Suprapubic skin (tissue), 4 donors: ENCODE measurements at regions not wholly inside any gene's neighbourhood (a gene's known extent, or its start where the extent isn't known, plus 50 kb on each side); places are given as distances from the start of the nearest gene placed in this dataset.

ENCODE experiments used
- DNase-seq, 2 donors: peaks; one replicate each; pipeline ENCODE4 v3.0.0-alpha.2; 2019; ENCODE audit warnings: low spot score in 2 of 2
- H3K27ac ChIP-seq: fragments of 200-600 bp; sonication (generic); one replicate; pipeline ENCODE4 v1.5.1; 2019
- H3K27me3 ChIP-seq: fragments of 200-600 bp; sonication (generic); one replicate; pipeline ENCODE4 v1.5.1; 2019
- H3K36me3 ChIP-seq: fragments of 200-600 bp; sonication (generic); one replicate; pipeline ENCODE4 v1.5.1; 2019
- H3K4me1 ChIP-seq: fragments of 200-600 bp; sonication (generic); one replicate; pipeline ENCODE4 v1.5.1; 2019
- H3K4me3 ChIP-seq: fragments of 200-600 bp; sonication (generic); one replicate; pipeline ENCODE4 v1.5.1; 2019; ENCODE audit warnings: mild to moderate bottlenecking
- H3K9me3 ChIP-seq: fragments of 200-600 bp; sonication (generic); one replicate; pipeline ENCODE4 v1.5.1; 2019
- CTCF ChIP-seq, 2 donors: fragments of 200-600 bp in 1 of 2; fragments of 450-650 bp in 1 of 2; sonication (generic) in 1 of 2; IDR thresholded peaks; one replicate each; pipeline ENCODE4 v1.5.1; 2016 to 2019; ENCODE audit warnings: antibody characterized with exemption in 2 of 2, mild to moderate bottlenecking in 1 of 2, moderate library complexity in 1 of 2
- EP300 ChIP-seq: sonication (generic); formaldehyde crosslinking; IDR thresholded peaks from one replicate; pipeline ENCODE4 v1.6.1; 2017; ENCODE audit warnings: antibody characterized with exemption
- POLR2A ChIP-seq, 2 donors: fragments of 450-650 bp; IDR thresholded peaks; one replicate each; pipeline ENCODE4 v1.6.1; 2017; ENCODE audit warnings: antibody characterized with exemption in 2 of 2, mild to moderate bottlenecking in 2 of 2, moderate library complexity in 2 of 2
- POLR2AphosphoS5 ChIP-seq, 3 donors: sonication (generic); formaldehyde crosslinking; IDR thresholded peaks; one replicate each; pipeline ENCODE4 v1.6.1; 2017; ENCODE audit warnings: antibody characterized with exemption in 3 of 3
- WGBS: methylation state at CpG from one replicate; pipeline ENCODE4 v1.1.5; 2018; 5-methylcytosine and 5-hydroxymethylcytosine counted together

- H3K27ac ChIP-seq = no peak overlapping the region
- DNase-seq = no peak
- H3K36me3 ChIP-seq = no peaks in the 10 kb centered on the region
- H3K9me3 ChIP-seq = no peaks in the 10 kb centered on the region
- H3K27me3 ChIP-seq = no peaks in the 10 kb centered on the region
- TF ChIP-seq CTCF (IDR thresholded peaks at IDR 0.05) = no peak
- TF ChIP-seq POLR2AphosphoS5 (IDR thresholded peaks at IDR 0.05) = no peak
- TF ChIP-seq POLR2A (IDR thresholded peaks at IDR 0.05) = no peak
- no peak for TF ChIP-seq EP300
- H3K4me1 ChIP-seq = peaks cover 5% of the 10 kb centered on the region
- no peak overlapping the region for H3K4me3 ChIP-seq
- 69% methylated on average over 2 of the region's 2 CpGs for WGBS
Observed at GRCh38 chr2:37809931-37810570, 115.0 kb upstream of the RMDN2 start.

GRCh38 chr2:37812414-37812813, 112.7 kb upstream of the RMDN2 start:
- Histone ChIP-seq H3K27ac (no peak overlapping the region), H3K4me3 (no peak overlapping the region), H3K9me3 (no peaks in the 10 kb centered on the region), H3K4me1 (peaks cover 5% of the 10 kb centered on the region), H3K27me3 (no peaks in the 10 kb centered on the region), H3K36me3 (no peaks in the 10 kb centered on the region)
- DNase-seq = no peak
- WGBS = 67% methylated on average over 1 of the region's 1 CpG
- TF ChIP-seq EP300 (no peak), CTCF (IDR thresholded peaks at IDR 0.05) (no peak), POLR2A (IDR thresholded peaks at IDR 0.05) (no peak), POLR2AphosphoS5 (IDR thresholded peaks at IDR 0.05) (no peak)

- no peak for DNase-seq
- H3K27ac ChIP-seq = no peak overlapping the region
- H3K36me3 ChIP-seq = no peaks in the 10 kb centered on the region
- peaks cover 5% of the 10 kb centered on the region for H3K4me1 ChIP-seq
- H3K27me3 ChIP-seq = no peaks in the 10 kb centered on the region
- TF ChIP-seq CTCF (IDR thresholded peaks at IDR 0.05) (no peak), POLR2AphosphoS5 (IDR thresholded peaks at IDR 0.05) (no peak), EP300 (no peak)
- WGBS = over 99% methylated on average over 10 of the region's 10 CpGs
- no peaks in the 10 kb centered on the region for H3K9me3 ChIP-seq
- H3K4me3 ChIP-seq = no peak overlapping the region
Observed at GRCh38 chr2:37812941-37813730, 112.0 kb upstream of the RMDN2 start.

GRCh38 chr2:37816036-37816435, 109.1 kb upstream of the RMDN2 start:
- TF ChIP-seq POLR2A (IDR thresholded peaks at IDR 0.05) (no peak), CTCF (IDR thresholded peaks at IDR 0.05) (no peak), EP300 (no peak), POLR2AphosphoS5 (IDR thresholded peaks at IDR 0.05) (no peak)
- Histone ChIP-seq H3K36me3 (no peaks in the 10 kb centered on the region), H3K4me3 (no peak overlapping the region), H3K9me3 (no peaks in the 10 kb centered on the region), H3K27me3 (no peaks in the 10 kb centered on the region), H3K4me1 (no peaks in the 10 kb centered on the region), H3K27ac (no peak overlapping the region)
- no peak for DNase-seq
- WGBS = 86% methylated on average over 8 of the region's 8 CpGs

- DNase-seq = no peak
- H3K36me3 ChIP-seq = no peaks in the 10 kb centered on the region
- WGBS = 96% methylated on average over 11 of the region's 11 CpGs
Observed at GRCh38 chr2:37816686-37817085, 108.4 kb upstream of the RMDN2 start.

More at GRCh38 chr2:37816686-37817085, 108.4 kb upstream of the RMDN2 start:
- H3K9me3 ChIP-seq = no peaks in the 10 kb centered on the region
- no peak overlapping the region for H3K4me3 ChIP-seq
- no peaks in the 10 kb centered on the region for H3K27me3 ChIP-seq
- H3K27ac ChIP-seq = no peak overlapping the region
- TF ChIP-seq EP300 (no peak), POLR2AphosphoS5 (IDR thresholded peaks at IDR 0.05) (no peak)
- no peaks in the 10 kb centered on the region for H3K4me1 ChIP-seq
